ENCODE measurements at regions not wholly inside any gene's neighbourhood (a gene's known extent, or its start where the extent isn't known, plus 50 kb on each side); places are given as distances from the start of the nearest gene placed in this dataset.

DNA sequence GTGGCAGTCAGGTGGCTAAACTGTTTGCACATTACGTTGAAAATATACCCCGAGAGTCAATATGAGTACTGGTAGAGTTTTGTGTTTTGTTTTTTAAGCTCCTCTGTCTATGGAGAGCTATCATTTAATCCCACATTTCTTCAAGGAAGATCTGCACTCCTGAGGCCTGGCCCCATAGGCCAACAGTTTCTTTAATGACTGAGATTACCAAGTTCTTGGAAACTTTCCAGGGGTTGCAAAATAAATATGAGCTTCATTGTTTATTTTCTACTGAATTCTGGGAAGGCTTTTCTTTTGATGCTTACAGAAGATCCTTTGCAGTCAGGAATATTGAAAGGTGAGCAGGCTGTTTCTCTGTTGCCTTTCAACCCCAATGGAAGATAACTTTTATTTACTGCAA, 452.0 kb downstream of the JRKL start:
- no peaks in the 10 kb centered on the region for H3K9me3 ChIP-seq (ENCODE audit: control extremely low read depth in 1 of 3, control insufficient read depth in 2 of 3, insufficient read depth in 1 of 3, low read length in 2 of 3)
- H3K4me2 ChIP-seq (replicated peaks; ENCODE audit: low read depth, low read length, poor library complexity, severe bottlenecking), result no peak overlapping the region
- H3K9ac ChIP-seq (ENCODE audit: low read length), result no peak overlapping the region
- Mint-ChIP-seq H3K27me3 (no peaks in the 10 kb centered on the region), H3K27ac (no peak overlapping the region), H3K9me3 (ENCODE audit: insufficient read depth) (peaks cover 5% of the 10 kb centered on the region), H3K4me3 (no peak overlapping the region), H3K4me1 (no peaks in the 10 kb centered on the region)
- no peak for ATAC-seq (ENCODE audit: low read depth)
- intact Hi-C loops (cut with micrococcal nuclease), result no loop called here
- ChIA-PET CTCF (no interaction called here), POLR2A (no interaction called here)
- H3K79me2 ChIP-seq (ENCODE audit: control insufficient read depth, insufficient read depth, low read length), result no peaks in the 10 kb centered on the region
- H2AFZ ChIP-seq (ENCODE audit: insufficient read depth, low read depth, low read length, poor library complexity, severe bottlenecking), result no peak overlapping the region
- H3K4me3 ChIP-seq (ENCODE audit: control extremely low read depth in 1 of 5, extremely low read depth in 1 of 5, insufficient read depth in 1 of 5, low read depth in 2 of 5, low read length in 4 of 5), result no peak overlapping the region
- no peaks in the 10 kb centered on the region for H3K4me1 ChIP-seq (ENCODE audit: control insufficient read depth in 2 of 2, insufficient read depth in 2 of 2, low read length in 2 of 2)
- no peaks in the 10 kb centered on the region for H4K20me1 ChIP-seq (ENCODE audit: control insufficient read depth, insufficient read depth, low read length, poor library complexity, severe bottlenecking)
- H3K27me3 ChIP-seq (replicated peaks in 1 of 4; ENCODE audit: control extremely low read depth in 1 of 4, control insufficient read depth in 3 of 4, insufficient read depth in 4 of 4, low read length in 3 of 4), result no peaks in the 10 kb centered on the region
- no peaks in the 10 kb centered on the region for H3K36me3 ChIP-seq (replicated peaks in 1 of 2; ENCODE audit: control extremely low read depth in 1 of 2, control insufficient read depth in 1 of 2, extremely low read depth in 1 of 2, insufficient read depth in 2 of 2, low read length in 1 of 2)
- no CpG with 5 or more reads among the region's 2 CpGs for WGBS (ENCODE audit: insufficient coverage)
- no peak overlapping the region for H3K27ac ChIP-seq (ENCODE audit: low read length in 2 of 2)
- DNase-seq, result no peak
- TF ChIP-seq, protein P1, sequence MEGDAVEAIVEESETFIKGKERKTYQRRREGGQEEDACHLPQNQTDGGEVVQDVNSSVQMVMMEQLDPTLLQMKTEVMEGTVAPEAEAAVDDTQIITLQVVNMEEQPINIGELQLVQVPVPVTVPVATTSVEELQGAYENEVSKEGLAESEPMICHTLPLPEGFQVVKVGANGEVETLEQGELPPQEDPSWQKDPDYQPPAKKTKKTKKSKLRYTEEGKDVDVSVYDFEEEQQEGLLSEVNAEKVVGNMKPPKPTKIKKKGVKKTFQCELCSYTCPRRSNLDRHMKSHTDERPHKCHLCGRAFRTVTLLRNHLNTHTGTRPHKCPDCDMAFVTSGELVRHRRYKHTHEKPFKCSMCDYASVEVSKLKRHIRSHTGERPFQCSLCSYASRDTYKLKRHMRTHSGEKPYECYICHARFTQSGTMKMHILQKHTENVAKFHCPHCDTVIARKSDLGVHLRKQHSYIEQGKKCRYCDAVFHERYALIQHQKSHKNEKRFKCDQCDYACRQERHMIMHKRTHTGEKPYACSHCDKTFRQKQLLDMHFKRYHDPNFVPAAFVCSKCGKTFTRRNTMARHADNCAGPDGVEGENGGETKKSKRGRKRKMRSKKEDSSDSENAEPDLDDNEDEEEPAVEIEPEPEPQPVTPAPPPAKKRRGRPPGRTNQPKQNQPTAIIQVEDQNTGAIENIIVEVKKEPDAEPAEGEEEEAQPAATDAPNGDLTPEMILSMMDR (IDR thresholded peaks at IDR 0.05), result no peak
- TF ChIP-seq EZH2 (IDR thresholded peaks at IDR 0.05; ENCODE audit: borderline replicate concordance, insufficient read depth, low read depth, low read length, poor library complexity, severe bottlenecking), result no peak

DNA sequence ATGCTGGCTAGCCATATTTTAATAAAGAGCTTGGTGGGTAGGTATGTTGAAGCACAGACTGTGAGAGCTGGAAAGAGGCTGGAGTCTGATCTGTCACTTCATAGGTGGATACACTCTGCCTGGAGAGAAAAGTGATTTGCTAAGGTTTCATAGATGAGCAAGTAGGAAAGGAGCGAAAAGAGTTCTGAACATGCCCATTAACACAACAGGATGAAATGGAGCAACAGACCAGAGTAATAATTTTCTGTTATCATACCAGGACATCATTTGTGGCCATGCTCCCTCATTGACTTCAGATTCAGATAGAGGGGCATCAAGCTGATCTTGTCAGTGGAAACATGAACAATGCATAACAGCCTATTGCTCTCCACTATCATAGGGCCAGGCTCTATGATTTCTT, 452.9 kb downstream of the JRKL start:
- Histone ChIP-seq H3K9me3 (ENCODE audit: control extremely low read depth in 1 of 3, control insufficient read depth in 2 of 3, insufficient read depth in 1 of 3, low read length in 2 of 3) (no peaks in the 10 kb centered on the region), H3K4me3 (ENCODE audit: control extremely low read depth in 1 of 5, extremely low read depth in 1 of 5, insufficient read depth in 1 of 5, low read depth in 2 of 5, low read length in 4 of 5) (no peak overlapping the region), H3K4me2 (replicated peaks; ENCODE audit: low read depth, low read length, poor library complexity, severe bottlenecking) (no peak overlapping the region), H3K4me1 (ENCODE audit: control insufficient read depth in 2 of 2, insufficient read depth in 2 of 2, low read length in 2 of 2) (no peaks in the 10 kb centered on the region), H4K20me1 (ENCODE audit: control insufficient read depth, insufficient read depth, low read length, poor library complexity, severe bottlenecking) (no peaks in the 10 kb centered on the region), H3K36me3 (replicated peaks in 1 of 2; ENCODE audit: control extremely low read depth in 1 of 2, control insufficient read depth in 1 of 2, extremely low read depth in 1 of 2, insufficient read depth in 2 of 2, low read length in 1 of 2) (no peaks in the 10 kb centered on the region), H3K79me2 (ENCODE audit: control insufficient read depth, insufficient read depth, low read length) (no peaks in the 10 kb centered on the region), H3K27ac (ENCODE audit: low read length in 2 of 2) (no peak overlapping the region), H2AFZ (ENCODE audit: insufficient read depth, low read depth, low read length, poor library complexity, severe bottlenecking) (no peak overlapping the region), H3K9ac (ENCODE audit: low read length) (no peak overlapping the region), H3K27me3 (replicated peaks in 1 of 4; ENCODE audit: control extremely low read depth in 1 of 4, control insufficient read depth in 3 of 4, insufficient read depth in 4 of 4, low read length in 3 of 4) (no peaks in the 10 kb centered on the region)
- ATAC-seq (ENCODE audit: low read depth), result no peak
- peaks cover 5% of the 10 kb centered on the region for H3K9me3 Mint-ChIP-seq (ENCODE audit: insufficient read depth)
- H3K4me1 Mint-ChIP-seq, result no peaks in the 10 kb centered on the region
- H3K4me3 Mint-ChIP-seq, result no peak overlapping the region
- no CpG with 5 or more reads among the region's 1 CpG for WGBS (ENCODE audit: insufficient coverage)
- CTCF ChIA-PET, result no interaction called here
- no peak overlapping the region for H3K27ac Mint-ChIP-seq
- DNase-seq, result no peak
- H3K27me3 Mint-ChIP-seq, result no peaks in the 10 kb centered on the region
- POLR2A ChIA-PET, result no interaction called here
- intact Hi-C loops (cut with micrococcal nuclease), result no loop called here
- TF ChIP-seq EZH2 (IDR thresholded peaks at IDR 0.05; ENCODE audit: borderline replicate concordance, insufficient read depth, low read depth, low read length, poor library complexity, severe bottlenecking), result no peak
- TF ChIP-seq, protein P1 (IDR thresholded peaks at IDR 0.05), result no peak
